ENCODE measurements at regions not wholly inside any gene's neighbourhood (a gene's known extent, or its start where the extent isn't known, plus 50 kb on each side); places are given as distances from the start of the nearest gene placed in this dataset.

DNA sequence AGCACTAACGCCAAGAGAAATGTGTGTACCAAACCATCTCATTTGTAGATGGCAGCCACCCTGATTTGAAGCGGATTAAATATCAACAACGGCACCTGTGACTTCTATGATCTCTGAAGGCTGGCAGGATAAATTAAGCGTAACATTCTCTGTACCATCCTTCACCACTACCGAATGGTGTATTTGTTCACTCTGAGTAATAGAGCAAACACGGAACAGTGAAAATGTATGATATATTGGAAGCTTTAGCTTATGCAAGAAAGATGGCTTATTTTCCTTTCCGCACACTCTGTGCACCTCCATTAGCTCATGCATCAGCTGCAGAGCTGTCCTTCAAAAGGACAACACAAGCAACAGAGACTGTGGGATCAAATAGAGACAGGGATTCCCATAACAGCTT is 431.1 kb downstream of the PRELID2 start:
- no peak for DNase-seq (ENCODE audit: low spot score)
- H3K36me3 ChIP-seq (ENCODE audit: insufficient read depth): no peaks in the 10 kb centered on the region
- peaks cover 34% of the 10 kb centered on the region for H3K9me3 Mint-ChIP-seq
- peaks cover 5% of the 10 kb centered on the region; the same call in 1 of the 3 replicates for H3K4me1 Mint-ChIP-seq
- H3K4me2 ChIP-seq: no peak overlapping the region
- no peak overlapping the region for H2AFZ ChIP-seq
- H3K9me2 ChIP-seq (ENCODE audit: insufficient read depth): peaks cover 4% of the 10 kb centered on the region; the same call in 1 of the 2 replicates
- TF ChIP-seq ZNF114 (CRISPR knock-in tag; IDR thresholded peaks at IDR 0.05) (no peak), POLR2AphosphoS5 (IDR thresholded peaks at IDR 0.05; ENCODE audit: low read depth) (no peak), EZH2 (IDR thresholded peaks at IDR 0.05; ENCODE audit: low read depth, unreplicated experiment) (no peak), STAT1 (IDR thresholded peaks at IDR 0.05; ENCODE audit: unreplicated experiment) (no peak), EZH2phosphoT487 (IDR thresholded peaks at IDR 0.05; ENCODE audit: unreplicated experiment) (no peak), ZNF331 (CRISPR knock-in tag; IDR thresholded peaks at IDR 0.05; ENCODE audit: low read depth) (no peak), CREB1 (CRISPR knock-in tag; IDR thresholded peaks at IDR 0.05; ENCODE audit: low read depth) (no peak)
- TF ChIP-seq, protein P1, sequence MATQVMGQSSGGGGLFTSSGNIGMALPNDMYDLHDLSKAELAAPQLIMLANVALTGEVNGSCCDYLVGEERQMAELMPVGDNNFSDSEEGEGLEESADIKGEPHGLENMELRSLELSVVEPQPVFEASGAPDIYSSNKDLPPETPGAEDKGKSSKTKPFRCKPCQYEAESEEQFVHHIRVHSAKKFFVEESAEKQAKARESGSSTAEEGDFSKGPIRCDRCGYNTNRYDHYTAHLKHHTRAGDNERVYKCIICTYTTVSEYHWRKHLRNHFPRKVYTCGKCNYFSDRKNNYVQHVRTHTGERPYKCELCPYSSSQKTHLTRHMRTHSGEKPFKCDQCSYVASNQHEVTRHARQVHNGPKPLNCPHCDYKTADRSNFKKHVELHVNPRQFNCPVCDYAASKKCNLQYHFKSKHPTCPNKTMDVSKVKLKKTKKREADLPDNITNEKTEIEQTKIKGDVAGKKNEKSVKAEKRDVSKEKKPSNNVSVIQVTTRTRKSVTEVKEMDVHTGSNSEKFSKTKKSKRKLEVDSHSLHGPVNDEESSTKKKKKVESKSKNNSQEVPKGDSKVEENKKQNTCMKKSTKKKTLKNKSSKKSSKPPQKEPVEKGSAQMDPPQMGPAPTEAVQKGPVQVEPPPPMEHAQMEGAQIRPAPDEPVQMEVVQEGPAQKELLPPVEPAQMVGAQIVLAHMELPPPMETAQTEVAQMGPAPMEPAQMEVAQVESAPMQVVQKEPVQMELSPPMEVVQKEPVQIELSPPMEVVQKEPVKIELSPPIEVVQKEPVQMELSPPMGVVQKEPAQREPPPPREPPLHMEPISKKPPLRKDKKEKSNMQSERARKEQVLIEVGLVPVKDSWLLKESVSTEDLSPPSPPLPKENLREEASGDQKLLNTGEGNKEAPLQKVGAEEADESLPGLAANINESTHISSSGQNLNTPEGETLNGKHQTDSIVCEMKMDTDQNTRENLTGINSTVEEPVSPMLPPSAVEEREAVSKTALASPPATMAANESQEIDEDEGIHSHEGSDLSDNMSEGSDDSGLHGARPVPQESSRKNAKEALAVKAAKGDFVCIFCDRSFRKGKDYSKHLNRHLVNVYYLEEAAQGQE (IDR thresholded peaks at IDR 0.05; ENCODE audit: unreplicated experiment): no peak
- TF ChIP-seq, protein P2, sequence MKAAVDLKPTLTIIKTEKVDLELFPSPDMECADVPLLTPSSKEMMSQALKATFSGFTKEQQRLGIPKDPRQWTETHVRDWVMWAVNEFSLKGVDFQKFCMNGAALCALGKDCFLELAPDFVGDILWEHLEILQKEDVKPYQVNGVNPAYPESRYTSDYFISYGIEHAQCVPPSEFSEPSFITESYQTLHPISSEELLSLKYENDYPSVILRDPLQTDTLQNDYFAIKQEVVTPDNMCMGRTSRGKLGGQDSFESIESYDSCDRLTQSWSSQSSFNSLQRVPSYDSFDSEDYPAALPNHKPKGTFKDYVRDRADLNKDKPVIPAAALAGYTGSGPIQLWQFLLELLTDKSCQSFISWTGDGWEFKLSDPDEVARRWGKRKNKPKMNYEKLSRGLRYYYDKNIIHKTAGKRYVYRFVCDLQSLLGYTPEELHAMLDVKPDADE (IDR thresholded peaks at IDR 0.05): no peak
- TF ChIP-seq, protein P3, sequence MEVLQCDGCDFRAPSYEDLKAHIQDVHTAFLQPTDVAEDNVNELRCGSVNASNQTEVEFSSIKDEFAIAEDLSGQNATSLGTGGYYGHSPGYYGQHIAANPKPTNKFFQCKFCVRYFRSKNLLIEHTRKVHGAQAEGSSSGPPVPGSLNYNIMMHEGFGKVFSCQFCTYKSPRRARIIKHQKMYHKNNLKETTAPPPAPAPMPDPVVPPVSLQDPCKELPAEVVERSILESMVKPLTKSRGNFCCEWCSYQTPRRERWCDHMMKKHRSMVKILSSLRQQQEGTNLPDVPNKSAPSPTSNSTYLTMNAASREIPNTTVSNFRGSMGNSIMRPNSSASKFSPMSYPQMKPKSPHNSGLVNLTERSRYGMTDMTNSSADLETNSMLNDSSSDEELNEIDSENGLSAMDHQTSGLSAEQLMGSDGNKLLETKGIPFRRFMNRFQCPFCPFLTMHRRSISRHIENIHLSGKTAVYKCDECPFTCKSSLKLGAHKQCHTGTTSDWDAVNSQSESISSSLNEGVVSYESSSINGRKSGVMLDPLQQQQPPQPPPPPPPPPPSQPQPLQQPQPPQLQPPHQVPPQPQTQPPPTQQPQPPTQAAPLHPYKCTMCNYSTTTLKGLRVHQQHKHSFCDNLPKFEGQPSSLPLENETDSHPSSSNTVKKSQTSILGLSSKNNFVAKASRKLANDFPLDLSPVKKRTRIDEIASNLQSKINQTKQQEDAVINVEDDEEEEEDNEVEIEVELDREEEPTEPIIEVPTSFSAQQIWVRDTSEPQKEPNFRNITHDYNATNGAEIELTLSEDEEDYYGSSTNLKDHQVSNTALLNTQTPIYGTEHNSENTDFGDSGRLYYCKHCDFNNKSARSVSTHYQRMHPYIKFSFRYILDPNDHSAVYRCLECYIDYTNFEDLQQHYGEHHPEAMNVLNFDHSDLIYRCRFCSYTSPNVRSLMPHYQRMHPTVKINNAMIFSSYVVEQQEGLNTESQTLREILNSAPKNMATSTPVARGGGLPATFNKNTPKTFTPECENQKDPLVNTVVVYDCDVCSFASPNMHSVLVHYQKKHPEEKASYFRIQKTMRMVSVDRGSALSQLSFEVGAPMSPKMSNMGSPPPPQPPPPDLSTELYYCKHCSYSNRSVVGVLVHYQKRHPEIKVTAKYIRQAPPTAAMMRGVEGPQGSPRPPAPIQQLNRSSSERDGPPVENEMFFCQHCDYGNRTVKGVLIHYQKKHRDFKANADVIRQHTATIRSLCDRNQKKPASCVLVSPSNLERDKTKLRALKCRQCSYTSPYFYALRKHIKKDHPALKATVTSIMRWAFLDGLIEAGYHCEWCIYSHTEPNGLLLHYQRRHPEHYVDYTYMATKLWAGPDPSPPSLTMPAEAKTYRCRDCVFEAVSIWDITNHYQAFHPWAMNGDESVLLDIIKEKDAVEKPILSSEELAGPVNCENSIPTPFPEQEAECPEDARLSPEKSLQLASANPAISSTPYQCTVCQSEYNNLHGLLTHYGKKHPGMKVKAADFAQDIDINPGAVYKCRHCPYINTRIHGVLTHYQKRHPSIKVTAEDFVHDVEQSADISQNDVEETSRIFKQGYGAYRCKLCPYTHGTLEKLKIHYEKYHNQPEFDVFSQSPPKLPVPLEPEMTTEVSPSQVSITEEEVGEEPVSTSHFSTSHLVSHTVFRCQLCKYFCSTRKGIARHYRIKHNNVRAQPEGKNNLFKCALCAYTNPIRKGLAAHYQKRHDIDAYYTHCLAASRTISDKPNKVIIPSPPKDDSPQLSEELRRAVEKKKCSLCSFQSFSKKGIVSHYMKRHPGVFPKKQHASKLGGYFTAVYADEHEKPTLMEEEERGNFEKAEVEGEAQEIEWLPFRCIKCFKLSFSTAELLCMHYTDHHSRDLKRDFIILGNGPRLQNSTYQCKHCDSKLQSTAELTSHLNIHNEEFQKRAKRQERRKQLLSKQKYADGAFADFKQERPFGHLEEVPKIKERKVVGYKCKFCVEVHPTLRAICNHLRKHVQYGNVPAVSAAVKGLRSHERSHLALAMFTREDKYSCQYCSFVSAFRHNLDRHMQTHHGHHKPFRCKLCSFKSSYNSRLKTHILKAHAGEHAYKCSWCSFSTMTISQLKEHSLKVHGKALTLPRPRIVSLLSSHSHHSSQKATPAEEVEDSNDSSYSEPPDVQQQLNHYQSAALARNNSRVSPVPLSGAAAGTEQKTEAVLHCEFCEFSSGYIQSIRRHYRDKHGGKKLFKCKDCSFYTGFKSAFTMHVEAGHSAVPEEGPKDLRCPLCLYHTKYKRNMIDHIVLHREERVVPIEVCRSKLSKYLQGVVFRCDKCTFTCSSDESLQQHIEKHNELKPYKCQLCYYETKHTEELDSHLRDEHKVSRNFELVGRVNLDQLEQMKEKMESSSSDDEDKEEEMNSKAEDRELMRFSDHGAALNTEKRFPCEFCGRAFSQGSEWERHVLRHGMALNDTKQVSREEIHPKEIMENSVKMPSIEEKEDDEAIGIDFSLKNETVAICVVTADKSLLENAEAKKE (CRISPR knock-in tag; IDR thresholded peaks at IDR 0.05): no peak
- TF ChIP-seq, protein P4, sequence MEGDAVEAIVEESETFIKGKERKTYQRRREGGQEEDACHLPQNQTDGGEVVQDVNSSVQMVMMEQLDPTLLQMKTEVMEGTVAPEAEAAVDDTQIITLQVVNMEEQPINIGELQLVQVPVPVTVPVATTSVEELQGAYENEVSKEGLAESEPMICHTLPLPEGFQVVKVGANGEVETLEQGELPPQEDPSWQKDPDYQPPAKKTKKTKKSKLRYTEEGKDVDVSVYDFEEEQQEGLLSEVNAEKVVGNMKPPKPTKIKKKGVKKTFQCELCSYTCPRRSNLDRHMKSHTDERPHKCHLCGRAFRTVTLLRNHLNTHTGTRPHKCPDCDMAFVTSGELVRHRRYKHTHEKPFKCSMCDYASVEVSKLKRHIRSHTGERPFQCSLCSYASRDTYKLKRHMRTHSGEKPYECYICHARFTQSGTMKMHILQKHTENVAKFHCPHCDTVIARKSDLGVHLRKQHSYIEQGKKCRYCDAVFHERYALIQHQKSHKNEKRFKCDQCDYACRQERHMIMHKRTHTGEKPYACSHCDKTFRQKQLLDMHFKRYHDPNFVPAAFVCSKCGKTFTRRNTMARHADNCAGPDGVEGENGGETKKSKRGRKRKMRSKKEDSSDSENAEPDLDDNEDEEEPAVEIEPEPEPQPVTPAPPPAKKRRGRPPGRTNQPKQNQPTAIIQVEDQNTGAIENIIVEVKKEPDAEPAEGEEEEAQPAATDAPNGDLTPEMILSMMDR (conservative IDR thresholded peaks at IDR 0.05; ENCODE audit: low read depth in 2 of 2): no peak
- H3K27ac Mint-ChIP-seq: no peak overlapping the region
- H3K27me3 Mint-ChIP-seq (ENCODE audit: insufficient read depth, low read depth, poor library complexity): peaks cover 3% of the 10 kb centered on the region
- ATAC-seq: no peak
- H3K4me3 Mint-ChIP-seq: no peak overlapping the region
- H3K27ac ChIP-seq (ENCODE audit: low read depth): no peak overlapping the region
- H3F3A ChIP-seq (replicated peaks; ENCODE audit: low read depth): no peaks in the 10 kb centered on the region
- no peaks in the 10 kb centered on the region for H4K20me1 ChIP-seq (replicated peaks; ENCODE audit: insufficient read depth)
- H3K4me3 ChIP-seq: no peak overlapping the region
- H3K79me2 ChIP-seq (replicated peaks; ENCODE audit: insufficient read depth): no peaks in the 10 kb centered on the region
- H3K27me3 ChIP-seq (ENCODE audit: insufficient read depth): no peaks in the 10 kb centered on the region
- peaks cover 20% of the 10 kb centered on the region; the same call in 2 of the 3 replicates for H3K36me3 Mint-ChIP-seq (ENCODE audit: low read depth)
- no peaks in the 10 kb centered on the region for H3K4me1 ChIP-seq (ENCODE audit: insufficient read depth)

Measured in GM23338 (cell line).